Keratinocyte (primary cell): ENCODE measurements at regions not wholly inside any gene's neighbourhood (a gene's known extent, or its start where the extent isn't known, plus 50 kb on each side); places are given as distances from the start of the nearest gene placed in this dataset.

Source experiments
- DNase-seq: peaks from one replicate; pipeline ENCODE4 v3.0.0-alpha.2; 2011; ENCODE audit warnings: low read depth, missing footprints, low spot score
- FAIRE-seq: peaks from 2 replicates; lab custom pipeline; 2011; peaks lifted over from hg19 to GRCh38; lab: Jason Lieb, UNC
- H2AFZ ChIP-seq: 2 replicates; pipeline ENCODE4 v1.6.0; 2012; ENCODE audit warnings: low read length, control low read depth, inconsistent platforms; ENCODE audit not compliant: control insufficient read depth
- H3K27ac ChIP-seq: 2 replicates; pipeline ENCODE4 v1.5.1; 2011; ENCODE audit warnings: low read length; ENCODE audit not compliant: control insufficient read depth, insufficient read depth
- H3K27me3 ChIP-seq: 3 replicates; pipeline ENCODE4 v1.6.0; 2011; ENCODE audit warnings: low read length; ENCODE audit not compliant: control insufficient read depth, insufficient read depth; ENCODE audit errors: extremely low read depth
- H3K36me3 ChIP-seq, 2 experiments: 2 replicates in 1 of 2; 3 replicates in 1 of 2; pipeline ENCODE4 v1.5.1; 2011; ENCODE audit warnings: low read length in 2 of 2, mild to moderate bottlenecking in 1 of 2; ENCODE audit not compliant: control insufficient read depth in 2 of 2, insufficient read depth in 2 of 2; ENCODE audit errors: extremely low read depth in 1 of 2
- H3K4me1 ChIP-seq: 3 replicates; pipeline ENCODE4 v1.5.1; 2011; ENCODE audit warnings: low read length; ENCODE audit not compliant: control insufficient read depth, insufficient read depth; ENCODE audit errors: extremely low read depth
- H3K4me2 ChIP-seq: 3 replicates; pipeline ENCODE4 v1.6.0; 2011; ENCODE audit warnings: low read depth, low read length; ENCODE audit not compliant: control insufficient read depth, insufficient read depth; ENCODE audit errors: extremely low read depth
- H3K4me3 ChIP-seq, 3 experiments: fragments of 200-600 bp in 1 of 3; sonication (generic) in 1 of 3; 2 replicates in 2 of 3; 3 replicates in 1 of 3; pipeline ENCODE4 v1.5.1; 2011 to 2016; ENCODE audit warnings: low read length in 3 of 3, mild to moderate bottlenecking in 3 of 3, control low read depth in 2 of 3, inconsistent platforms in 1 of 3, low read depth in 1 of 3, mixed read lengths in 1 of 3, mixed run types in 1 of 3, moderate library complexity in 1 of 3; ENCODE audit not compliant: control insufficient read depth in 2 of 3, insufficient read depth in 2 of 3; ENCODE audit errors: extremely low read depth in 1 of 3
- H3K79me2 ChIP-seq: 2 replicates; pipeline ENCODE4 v1.6.0; 2012; ENCODE audit warnings: low read length; ENCODE audit not compliant: control insufficient read depth, insufficient read depth
- H3K9ac ChIP-seq: 3 replicates; pipeline ENCODE4 v1.6.0; 2011; ENCODE audit warnings: low read length; ENCODE audit not compliant: control insufficient read depth, insufficient read depth; ENCODE audit errors: extremely low read depth
- H3K9me1 ChIP-seq: 3 replicates; pipeline ENCODE4 v1.6.0; 2011; ENCODE audit warnings: low read length; ENCODE audit not compliant: control insufficient read depth, insufficient read depth; ENCODE audit errors: extremely low read depth
- H3K9me3 ChIP-seq: 2 replicates; pipeline ENCODE4 v1.5.1; 2012; ENCODE audit warnings: low read depth, low read length; ENCODE audit not compliant: control insufficient read depth
- H4K20me1 ChIP-seq: 3 replicates; pipeline ENCODE4 v1.6.0; 2011; ENCODE audit warnings: low read length; ENCODE audit not compliant: control insufficient read depth, insufficient read depth; ENCODE audit errors: extremely low read depth
- EZH2 ChIP-seq: IDR thresholded peaks from one replicate; pipeline ENCODE4 v1.6.1; 2012; ENCODE audit warnings: inconsistent platforms, mild to moderate bottlenecking, low read length, moderate library complexity
- dilution Hi-C: fragments of 300-500 bp; cut with MboI; formaldehyde crosslinking; loops from one replicate; pipeline ENCODE4 v1.7.0; 2020; ENCODE audit warnings: low sequenced_read_pairs; ENCODE audit not compliant: extremely low pct_ligation_motif_present
- TF ChIP-seq, protein P1 (sequence below), 3 experiments: IDR thresholded peaks in 1 of 3; conservative IDR thresholded peaks in 1 of 3; optimal IDR thresholded peaks in 1 of 3; 2 replicates in 2 of 3; 3 replicates in 1 of 3; pipeline versions ENCODE3 to v1.5.1; 2011; ENCODE audit warnings: low read length in 3 of 3, mild to moderate bottlenecking in 3 of 3, moderate library complexity in 2 of 3, control low read depth in 1 of 3, inconsistent platforms in 1 of 3; ENCODE audit not compliant: insufficient read depth in 2 of 3; ENCODE audit errors: extremely low read depth in 1 of 3

DNA sequence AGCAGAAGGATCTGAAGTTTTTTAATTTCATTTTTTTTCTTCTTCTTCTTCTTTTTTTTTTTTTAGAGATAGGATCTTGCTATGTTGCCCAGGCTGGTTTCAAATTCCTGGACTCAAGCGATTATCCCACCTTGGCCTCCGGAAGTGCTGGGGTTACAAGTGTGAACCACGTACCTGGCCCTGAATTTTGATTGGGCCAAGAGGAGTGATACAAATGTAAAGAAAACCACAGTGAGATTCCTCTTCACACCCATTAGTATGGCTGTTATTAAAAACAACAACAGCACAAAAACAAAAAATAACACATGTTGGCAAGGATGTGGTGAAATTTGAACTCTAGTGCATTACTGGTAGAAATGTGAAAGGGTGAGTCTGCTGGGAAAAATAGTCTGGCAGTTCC is 79.1 kb downstream of the KLF4 start:
- Histone ChIP-seq H2AFZ (no peak overlapping the region), H3K4me1 (peaks cover 6% of the 10 kb centered on the region), H3K9me3 (no peaks in the 10 kb centered on the region), H3K9me1 (no peaks in the 10 kb centered on the region), H3K4me3 (no peak overlapping the region), H3K27me3 (no peaks in the 10 kb centered on the region), H3K27ac (no peak overlapping the region), H3K9ac (no peak overlapping the region), H3K4me2 (peak overlapping the region; percentile 46), H3K36me3 (no peaks in the 10 kb centered on the region), H4K20me1 (no peaks in the 10 kb centered on the region), H3K79me2 (no peaks in the 10 kb centered on the region)
- no peak for FAIRE-seq
- DNase-seq, result no peak
- dilution Hi-C loops, result no loop called here
- TF ChIP-seq, protein P1, sequence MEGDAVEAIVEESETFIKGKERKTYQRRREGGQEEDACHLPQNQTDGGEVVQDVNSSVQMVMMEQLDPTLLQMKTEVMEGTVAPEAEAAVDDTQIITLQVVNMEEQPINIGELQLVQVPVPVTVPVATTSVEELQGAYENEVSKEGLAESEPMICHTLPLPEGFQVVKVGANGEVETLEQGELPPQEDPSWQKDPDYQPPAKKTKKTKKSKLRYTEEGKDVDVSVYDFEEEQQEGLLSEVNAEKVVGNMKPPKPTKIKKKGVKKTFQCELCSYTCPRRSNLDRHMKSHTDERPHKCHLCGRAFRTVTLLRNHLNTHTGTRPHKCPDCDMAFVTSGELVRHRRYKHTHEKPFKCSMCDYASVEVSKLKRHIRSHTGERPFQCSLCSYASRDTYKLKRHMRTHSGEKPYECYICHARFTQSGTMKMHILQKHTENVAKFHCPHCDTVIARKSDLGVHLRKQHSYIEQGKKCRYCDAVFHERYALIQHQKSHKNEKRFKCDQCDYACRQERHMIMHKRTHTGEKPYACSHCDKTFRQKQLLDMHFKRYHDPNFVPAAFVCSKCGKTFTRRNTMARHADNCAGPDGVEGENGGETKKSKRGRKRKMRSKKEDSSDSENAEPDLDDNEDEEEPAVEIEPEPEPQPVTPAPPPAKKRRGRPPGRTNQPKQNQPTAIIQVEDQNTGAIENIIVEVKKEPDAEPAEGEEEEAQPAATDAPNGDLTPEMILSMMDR (optimal IDR thresholded peaks at IDR 0.05 in 1 of 3, IDR thresholded peaks at IDR 0.05 in 1 of 3, conservative IDR thresholded peaks at IDR 0.05 in 1 of 3; ENCODE audit: extremely low read depth in 1 of 3, insufficient read depth in 2 of 3, low read length in 3 of 3), result no peak
- no peak for TF ChIP-seq EZH2

DNA sequence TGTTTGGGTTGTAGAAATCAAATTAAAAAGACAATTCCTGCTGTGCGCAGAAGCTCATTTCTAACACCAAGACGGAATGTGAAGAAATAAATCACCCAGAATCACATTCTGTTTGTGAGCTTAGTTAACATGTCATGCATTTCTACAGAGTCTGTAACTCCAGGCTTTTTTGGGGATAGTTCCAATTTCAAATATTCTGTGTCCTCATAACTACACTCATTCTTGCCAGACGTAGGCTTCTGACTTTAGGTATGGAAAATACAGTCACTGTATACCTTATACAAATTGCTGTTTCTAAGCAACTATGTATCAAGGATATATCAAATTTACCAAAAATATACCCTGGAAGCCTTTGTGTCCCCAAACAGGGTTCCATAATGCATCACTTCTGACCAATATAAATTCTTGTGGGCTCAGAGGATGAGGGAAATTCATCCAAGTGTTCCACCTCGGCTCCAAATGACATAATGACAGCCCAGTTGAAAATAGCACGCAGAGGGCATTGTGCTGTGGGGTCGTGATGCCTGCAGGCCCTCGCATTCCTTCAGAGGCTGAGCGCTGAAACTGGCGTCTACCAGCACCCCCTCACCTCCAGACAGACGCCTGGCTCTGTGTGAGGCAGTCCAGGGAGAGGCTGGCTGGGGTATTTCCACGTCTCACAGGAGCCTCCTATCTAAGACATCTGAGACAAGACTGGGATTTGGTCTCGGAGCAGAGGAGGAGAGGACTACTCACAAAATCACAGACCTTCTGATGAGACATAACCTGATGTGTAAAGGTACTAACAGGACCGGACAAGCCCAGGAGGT is 79.8 kb downstream of the KLF4 start:
- Histone ChIP-seq H4K20me1 (no peaks in the 10 kb centered on the region), H3K9me3 (no peaks in the 10 kb centered on the region), H3K36me3 (no peaks in the 10 kb centered on the region), H3K4me2 (peak overlapping the region; percentile 46), H2AFZ (peak overlapping the region; percentile 60), H3K79me2 (no peaks in the 10 kb centered on the region), H3K4me1 (peaks cover 6% of the 10 kb centered on the region), H3K9ac (no peak overlapping the region), H3K27ac (peak overlapping the region; percentile 28), H3K4me3 (no peak overlapping the region), H3K27me3 (no peaks in the 10 kb centered on the region), H3K9me1 (no peaks in the 10 kb centered on the region)
- DNase-seq, result peak; percentile 25
- peak; percentile 75 for FAIRE-seq
- TF ChIP-seq EZH2, result no peak
- TF ChIP-seq, protein P1 (optimal IDR thresholded peaks at IDR 0.05 in 1 of 3, IDR thresholded peaks at IDR 0.05 in 1 of 3, conservative IDR thresholded peaks at IDR 0.05 in 1 of 3; ENCODE audit: extremely low read depth in 1 of 3, insufficient read depth in 2 of 3, low read length in 3 of 3), result no peak
- dilution Hi-C loops, result no loop called here
